ENCODE measurements at regions not wholly inside any gene's neighbourhood (a gene's known extent, or its start where the extent isn't known, plus 50 kb on each side); places are given as distances from the start of the nearest gene placed in this dataset.

GRCh38 chr2:83970217-83970929 lies 488.7 kb downstream of the SUCLG1 start:
- no peak for TF ChIP-seq GATA2 (IDR thresholded peaks at IDR 0.05; ENCODE audit: low read depth, low read length)
- TF ChIP-seq GATA3 (IDR thresholded peaks at IDR 0.05; ENCODE audit: low read depth, low read length): no peak

GRCh38 chr2:83969085-83969484 lies 490.0 kb downstream of the SUCLG1 start:
- no peak for TF ChIP-seq GATA2 (IDR thresholded peaks at IDR 0.05; ENCODE audit: low read depth, low read length)

- TF ChIP-seq GATA3 (IDR thresholded peaks at IDR 0.05; ENCODE audit: low read depth, low read length) (no peak), GATA2 (IDR thresholded peaks at IDR 0.05; ENCODE audit: low read depth, low read length) (no peak)
These were observed 491.2 kb downstream of the SUCLG1 start for GRCh38 chr2:83967854-83968253.

- no peak for TF ChIP-seq GATA2 (IDR thresholded peaks at IDR 0.05; ENCODE audit: low read depth, low read length)
These were observed 497.6 kb downstream of the SUCLG1 start for GRCh38 chr2:83961512-83961911.

DNA sequence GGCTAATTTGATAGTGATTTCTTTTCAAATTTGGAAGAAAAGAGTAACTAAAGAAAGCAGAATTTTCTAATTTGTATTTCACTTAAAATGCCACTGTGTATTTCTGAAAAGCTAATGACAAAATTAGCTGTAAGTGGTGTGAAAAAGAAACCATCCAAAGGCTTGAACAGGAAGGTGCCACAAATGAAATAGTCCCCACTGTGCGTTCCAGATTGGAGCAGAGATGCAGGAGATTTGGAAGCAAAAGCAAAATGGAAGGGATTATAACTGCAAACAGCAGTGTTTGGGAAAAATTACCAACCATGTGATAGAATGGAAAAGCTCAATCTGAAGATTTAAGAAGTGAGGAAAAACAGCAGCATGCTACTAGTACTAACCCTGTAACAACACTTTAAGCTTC lies 498.7 kb downstream of the SUCLG1 start:
- TF ChIP-seq GATA2 (IDR thresholded peaks at IDR 0.05; ENCODE audit: low read depth, low read length) (no peak), GATA3 (IDR thresholded peaks at IDR 0.05; ENCODE audit: low read depth, low read length) (no peak)

GRCh38 chr2:83959266-83959665 lies 499.8 kb downstream of the SUCLG1 start:
- no peak for TF ChIP-seq GATA2 (IDR thresholded peaks at IDR 0.05; ENCODE audit: low read depth, low read length)

DNA sequence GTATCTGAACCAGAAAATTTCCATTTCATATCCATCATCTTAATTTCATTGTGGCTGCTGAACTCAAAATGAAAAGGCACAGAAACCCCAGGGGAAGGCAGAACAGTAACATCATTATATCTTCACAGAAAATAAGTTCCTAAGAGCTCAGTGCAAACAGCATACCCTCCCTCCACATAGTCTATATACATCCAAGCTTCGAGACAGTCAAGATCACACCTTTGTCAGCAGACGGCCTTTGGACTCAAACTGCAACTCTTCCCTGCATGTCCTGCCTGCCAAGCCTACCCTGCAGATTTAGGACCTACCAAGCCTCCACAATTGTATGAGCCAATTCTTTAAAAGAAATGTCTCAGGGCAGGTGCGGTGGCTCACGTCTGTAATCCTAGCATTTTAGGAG lies 502.1 kb downstream of the SUCLG1 start:
- TF ChIP-seq GATA3 (IDR thresholded peaks at IDR 0.05; ENCODE audit: low read depth, low read length): no peak
- TF ChIP-seq GATA2 (IDR thresholded peaks at IDR 0.05; ENCODE audit: low read depth, low read length): no peak

GRCh38 chr2:83953697-83954096 lies 505.4 kb downstream of the SUCLG1 start:
- TF ChIP-seq GATA3 (IDR thresholded peaks at IDR 0.05; ENCODE audit: low read depth, low read length) (no peak), GATA2 (IDR thresholded peaks at IDR 0.05; ENCODE audit: low read depth, low read length) (no peak)

GRCh38 chr2:83951378-83951947 lies 507.6 kb downstream of the SUCLG1 start:
- TF ChIP-seq GATA3 (IDR thresholded peaks at IDR 0.05; ENCODE audit: low read depth, low read length) (no peak), GATA2 (IDR thresholded peaks at IDR 0.05; ENCODE audit: low read depth, low read length) (no peak)

DNA sequence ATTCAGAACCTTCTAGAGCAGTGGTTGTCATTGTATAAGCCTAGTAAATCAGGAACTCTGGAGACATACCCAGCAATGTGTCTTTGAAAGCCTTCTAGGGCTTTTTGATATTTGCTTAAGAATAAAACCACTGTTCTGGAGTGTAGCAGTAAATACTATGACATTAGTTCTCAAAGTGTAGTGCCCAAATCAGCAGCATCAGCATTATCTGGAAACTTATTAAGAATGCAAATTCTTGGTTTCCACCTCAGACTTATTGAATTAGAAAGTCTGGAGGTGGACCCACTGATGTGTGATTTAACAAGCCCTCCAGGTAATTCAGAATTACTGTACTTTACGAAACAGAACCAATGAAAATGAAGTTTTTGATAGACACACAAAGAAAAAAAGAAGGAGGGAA lies 509.7 kb downstream of the SUCLG1 start:
- TF ChIP-seq GATA2 (IDR thresholded peaks at IDR 0.05; ENCODE audit: low read depth, low read length): no peak
- no peak for TF ChIP-seq GATA3 (IDR thresholded peaks at IDR 0.05; ENCODE audit: low read depth, low read length)

- TF ChIP-seq GATA3 (IDR thresholded peaks at IDR 0.05; ENCODE audit: low read depth, low read length) (no peak), GATA2 (IDR thresholded peaks at IDR 0.05; ENCODE audit: low read depth, low read length) (no peak)
These were observed 514.9 kb downstream of the SUCLG1 start for GRCh38 chr2:83944191-83944590.

GRCh38 chr2:83943265-83943664 lies 515.8 kb downstream of the SUCLG1 start:
- no peak for TF ChIP-seq GATA3 (IDR thresholded peaks at IDR 0.05; ENCODE audit: low read depth, low read length)

GRCh38 chr2:83941886-83942285 lies 517.2 kb downstream of the SUCLG1 start:
- TF ChIP-seq GATA2 (IDR thresholded peaks at IDR 0.05; ENCODE audit: low read depth, low read length) (no peak), GATA3 (IDR thresholded peaks at IDR 0.05; ENCODE audit: low read depth, low read length) (no peak)

GRCh38 chr2:83933749-83934148 lies 525.3 kb downstream of the SUCLG1 start:
- TF ChIP-seq GATA3 (IDR thresholded peaks at IDR 0.05; ENCODE audit: low read depth, low read length): no peak
- TF ChIP-seq GATA2 (IDR thresholded peaks at IDR 0.05; ENCODE audit: low read depth, low read length): no peak

DNA sequence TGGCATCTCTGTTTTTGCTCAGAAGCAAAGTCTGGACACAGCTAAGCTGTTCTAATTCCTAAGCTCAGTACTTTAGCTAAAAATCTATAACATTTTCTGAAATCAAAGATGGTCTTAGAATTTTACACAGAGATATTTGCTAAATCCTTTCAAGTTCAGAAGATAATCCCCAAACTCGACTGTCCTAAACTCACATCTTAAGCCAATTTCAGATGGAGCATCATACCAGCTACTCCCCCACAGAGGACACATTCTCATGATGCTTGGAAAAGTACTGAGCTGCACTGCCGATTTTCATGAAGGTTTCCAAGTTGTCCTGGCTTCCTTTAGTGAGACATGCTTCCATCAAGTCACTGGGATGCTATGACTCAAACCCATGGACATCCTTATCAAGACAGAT lies 535.5 kb downstream of the SUCLG1 start:
- TF ChIP-seq GATA3 (IDR thresholded peaks at IDR 0.05; ENCODE audit: low read depth, low read length) (no peak), GATA2 (IDR thresholded peaks at IDR 0.05; ENCODE audit: low read depth, low read length) (no peak)

- TF ChIP-seq GATA3 (IDR thresholded peaks at IDR 0.05; ENCODE audit: low read depth, low read length) (no peak), GATA2 (IDR thresholded peaks at IDR 0.05; ENCODE audit: low read depth, low read length) (no peak)
These were observed 542.5 kb downstream of the SUCLG1 start for GRCh38 chr2:83916559-83916958.

Measured in SH-SY5Y (cell line).